ENCODE measurements at regions not wholly inside any gene's neighbourhood (a gene's known extent, or its start where the extent isn't known, plus 50 kb on each side); places are given as distances from the start of the nearest gene placed in this dataset.

- TF ChIP-seq CTCF (IDR thresholded peaks at IDR 0.05; ENCODE audit: low read depth, low read length, poor library complexity, severe bottlenecking) = no peak
- TF ChIP-seq EZH2phosphoT487 (IDR thresholded peaks at IDR 0.05; ENCODE audit: borderline replicate concordance, low read length) = no peak
Measured at GRCh38 chr5:10827571-10827970, 66.5 kb upstream of the DAP start.
